ENCODE measurements at regions not wholly inside any gene's neighbourhood (a gene's known extent, or its start where the extent isn't known, plus 50 kb on each side); places are given as distances from the start of the nearest gene placed in this dataset.

- TF ChIP-seq POLR2A (IDR thresholded peaks at IDR 0.05) (no peak), EP300 (IDR thresholded peaks at IDR 0.05) (no peak)
Observed at GRCh38 chr13:89678466-89679121, 1668.9 kb upstream of the MIR17HG start.

Data from ovary (tissue), 1 donor.